ENCODE measurements at regions not wholly inside any gene's neighbourhood (a gene's known extent, or its start where the extent isn't known, plus 50 kb on each side); places are given as distances from the start of the nearest gene placed in this dataset.

DNA sequence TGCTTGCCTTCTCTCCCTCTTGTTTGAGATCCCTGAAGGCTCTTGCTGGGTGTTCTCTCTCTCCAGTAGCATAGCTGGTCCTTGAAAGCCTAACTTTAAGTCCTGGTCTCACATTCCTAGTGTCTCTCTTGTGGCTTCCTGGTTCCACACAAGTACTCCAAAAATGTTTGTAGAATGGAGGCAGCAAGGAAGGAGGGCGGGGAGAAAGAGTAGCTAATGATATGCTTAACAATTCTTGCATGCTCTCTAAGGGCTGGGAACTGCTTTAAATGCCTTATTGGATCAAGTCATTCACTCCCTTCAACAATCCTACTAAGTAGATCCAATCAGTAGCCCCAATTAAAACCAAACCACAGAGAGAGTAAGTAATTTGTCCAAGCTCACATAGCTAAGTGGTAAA, 357.3 kb downstream of the KLF5 start:
- no peaks in the 10 kb centered on the region for H3K36me3 ChIP-seq
- no peak for DNase-seq
- H3K4me1 ChIP-seq, result no peaks in the 10 kb centered on the region
- no peaks in the 10 kb centered on the region for H3K9me3 ChIP-seq
- TF ChIP-seq, protein P1, sequence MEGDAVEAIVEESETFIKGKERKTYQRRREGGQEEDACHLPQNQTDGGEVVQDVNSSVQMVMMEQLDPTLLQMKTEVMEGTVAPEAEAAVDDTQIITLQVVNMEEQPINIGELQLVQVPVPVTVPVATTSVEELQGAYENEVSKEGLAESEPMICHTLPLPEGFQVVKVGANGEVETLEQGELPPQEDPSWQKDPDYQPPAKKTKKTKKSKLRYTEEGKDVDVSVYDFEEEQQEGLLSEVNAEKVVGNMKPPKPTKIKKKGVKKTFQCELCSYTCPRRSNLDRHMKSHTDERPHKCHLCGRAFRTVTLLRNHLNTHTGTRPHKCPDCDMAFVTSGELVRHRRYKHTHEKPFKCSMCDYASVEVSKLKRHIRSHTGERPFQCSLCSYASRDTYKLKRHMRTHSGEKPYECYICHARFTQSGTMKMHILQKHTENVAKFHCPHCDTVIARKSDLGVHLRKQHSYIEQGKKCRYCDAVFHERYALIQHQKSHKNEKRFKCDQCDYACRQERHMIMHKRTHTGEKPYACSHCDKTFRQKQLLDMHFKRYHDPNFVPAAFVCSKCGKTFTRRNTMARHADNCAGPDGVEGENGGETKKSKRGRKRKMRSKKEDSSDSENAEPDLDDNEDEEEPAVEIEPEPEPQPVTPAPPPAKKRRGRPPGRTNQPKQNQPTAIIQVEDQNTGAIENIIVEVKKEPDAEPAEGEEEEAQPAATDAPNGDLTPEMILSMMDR (IDR thresholded peaks at IDR 0.05), result no peak
- no peaks in the 10 kb centered on the region for H3K27me3 ChIP-seq
- intact Hi-C loops (cut with DNase I; ENCODE audit: low total_unique reads), result no loop called here
- H3K27ac ChIP-seq, result no peak overlapping the region
- no peak overlapping the region for H3K4me3 ChIP-seq

GRCh38 chr13:73413656-73414055, 354.9 kb downstream of the KLF5 start:
- no peaks in the 10 kb centered on the region for H3K9me3 ChIP-seq
- no peak overlapping the region for H3K27ac ChIP-seq
- no peak for DNase-seq
- no peaks in the 10 kb centered on the region for H3K27me3 ChIP-seq
- no peak overlapping the region for H3K4me3 ChIP-seq
- intact Hi-C loops (cut with DNase I; ENCODE audit: low total_unique reads), result no loop called here
- TF ChIP-seq, protein P1 (IDR thresholded peaks at IDR 0.05), result no peak
- no peaks in the 10 kb centered on the region for H3K36me3 ChIP-seq
- no peaks in the 10 kb centered on the region for H3K4me1 ChIP-seq

DNA sequence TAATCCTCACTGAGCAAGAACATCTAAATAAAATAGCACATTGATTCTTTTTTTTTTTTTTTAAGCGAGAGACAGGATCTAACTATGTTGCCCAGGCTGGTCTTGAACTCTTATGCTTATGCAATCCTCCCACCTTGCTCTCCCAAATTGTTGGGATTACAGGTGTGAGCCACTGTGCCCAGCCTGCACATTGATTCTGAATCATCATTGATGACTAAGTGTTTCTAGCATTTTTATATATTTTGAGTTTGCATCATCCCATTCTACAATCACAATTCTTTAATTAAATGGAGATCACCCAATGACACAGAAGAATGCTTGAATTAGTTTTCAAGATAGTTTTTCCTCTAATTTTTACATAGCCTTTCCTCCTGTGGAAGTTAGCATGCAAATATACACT, 354.1 kb downstream of the KLF5 start:
- Histone ChIP-seq H3K27me3 (no peaks in the 10 kb centered on the region), H3K36me3 (no peaks in the 10 kb centered on the region), H3K4me1 (no peaks in the 10 kb centered on the region), H3K27ac (no peak overlapping the region), H3K9me3 (no peaks in the 10 kb centered on the region), H3K4me3 (no peak overlapping the region)
- TF ChIP-seq, protein P1 (IDR thresholded peaks at IDR 0.05), result no peak
- no peak for DNase-seq
- intact Hi-C loops (cut with DNase I; ENCODE audit: low total_unique reads), result no loop called here

DNA sequence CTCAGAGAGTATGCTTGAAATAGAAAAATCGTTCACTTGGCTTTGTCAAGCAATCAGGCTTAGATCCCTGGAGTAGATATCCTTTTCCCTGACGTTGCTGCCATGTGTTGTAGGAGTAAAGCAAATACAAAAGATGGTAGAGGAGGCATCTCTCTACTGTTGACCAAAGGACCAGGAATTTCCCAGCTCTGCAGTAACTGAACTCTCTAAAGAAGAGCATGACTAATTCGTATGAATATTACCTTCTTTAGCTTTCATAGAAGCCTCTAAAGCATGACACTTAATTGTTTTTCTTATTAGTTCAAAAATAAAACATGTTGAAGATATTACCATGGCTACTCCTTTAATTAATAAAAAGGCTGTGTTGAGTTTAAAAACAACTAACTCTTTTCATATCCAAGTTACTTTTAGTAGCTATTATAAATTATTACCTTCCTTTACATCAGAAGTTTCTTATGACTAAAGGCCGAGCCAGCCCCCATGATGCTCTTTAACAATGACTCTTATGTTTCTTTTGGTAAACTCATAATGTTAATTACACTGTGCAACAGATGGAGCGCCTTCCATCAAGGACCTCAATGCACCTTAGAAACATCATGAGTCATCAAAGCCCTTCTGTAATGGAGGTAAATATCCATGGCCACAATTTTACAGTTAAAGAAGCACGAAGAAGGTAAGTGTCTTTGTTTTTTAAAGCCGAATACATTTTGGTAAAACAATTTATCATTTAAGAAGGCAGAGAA, 352.4 kb downstream of the KLF5 start:
- Histone ChIP-seq H3K4me1 (no peaks in the 10 kb centered on the region), H3K4me3 (no peak overlapping the region), H3K36me3 (no peaks in the 10 kb centered on the region), H3K9me3 (no peaks in the 10 kb centered on the region), H3K27ac (no peak overlapping the region), H3K27me3 (no peaks in the 10 kb centered on the region)
- TF ChIP-seq, protein P1 (IDR thresholded peaks at IDR 0.05), result no peak
- intact Hi-C loops (cut with DNase I; ENCODE audit: low total_unique reads), result no loop called here
- no peak for DNase-seq

GRCh38 chr13:73406454-73406853, 347.6 kb downstream of the KLF5 start:
- Histone ChIP-seq H3K27me3 (no peaks in the 10 kb centered on the region), H3K27ac (no peak overlapping the region), H3K36me3 (no peaks in the 10 kb centered on the region), H3K4me3 (no peak overlapping the region), H3K4me1 (no peaks in the 10 kb centered on the region), H3K9me3 (no peaks in the 10 kb centered on the region)
- TF ChIP-seq, protein P1 (IDR thresholded peaks at IDR 0.05), result no peak
- no peak for DNase-seq
- intact Hi-C loops (cut with DNase I; ENCODE audit: low total_unique reads), result no loop called here

Data from tibial artery (tissue), 4 donors.